ENCODE measurements at regions not wholly inside any gene's neighbourhood (a gene's known extent, or its start where the extent isn't known, plus 50 kb on each side); places are given as distances from the start of the nearest gene placed in this dataset.

DNA sequence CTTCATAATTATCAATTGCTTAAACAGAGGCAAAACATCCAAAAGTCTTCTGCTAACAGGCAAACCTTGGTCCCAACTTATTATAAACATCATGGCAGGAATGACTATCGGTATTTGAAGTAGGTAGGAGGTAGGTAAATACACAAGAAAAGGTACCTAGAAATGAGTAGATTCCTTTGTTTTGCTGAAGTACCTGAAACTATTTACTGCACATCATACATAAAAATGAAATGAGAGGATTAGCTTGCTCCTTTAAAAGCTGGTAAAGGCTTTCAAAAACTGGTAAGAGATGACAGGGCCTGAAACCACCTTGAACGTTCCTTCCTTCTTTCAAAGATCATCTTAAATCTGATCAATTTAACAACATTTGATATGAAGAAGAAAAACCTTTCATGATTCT lies 55.2 kb upstream of the MAPRE2 start:
- TF ChIP-seq, protein P1, sequence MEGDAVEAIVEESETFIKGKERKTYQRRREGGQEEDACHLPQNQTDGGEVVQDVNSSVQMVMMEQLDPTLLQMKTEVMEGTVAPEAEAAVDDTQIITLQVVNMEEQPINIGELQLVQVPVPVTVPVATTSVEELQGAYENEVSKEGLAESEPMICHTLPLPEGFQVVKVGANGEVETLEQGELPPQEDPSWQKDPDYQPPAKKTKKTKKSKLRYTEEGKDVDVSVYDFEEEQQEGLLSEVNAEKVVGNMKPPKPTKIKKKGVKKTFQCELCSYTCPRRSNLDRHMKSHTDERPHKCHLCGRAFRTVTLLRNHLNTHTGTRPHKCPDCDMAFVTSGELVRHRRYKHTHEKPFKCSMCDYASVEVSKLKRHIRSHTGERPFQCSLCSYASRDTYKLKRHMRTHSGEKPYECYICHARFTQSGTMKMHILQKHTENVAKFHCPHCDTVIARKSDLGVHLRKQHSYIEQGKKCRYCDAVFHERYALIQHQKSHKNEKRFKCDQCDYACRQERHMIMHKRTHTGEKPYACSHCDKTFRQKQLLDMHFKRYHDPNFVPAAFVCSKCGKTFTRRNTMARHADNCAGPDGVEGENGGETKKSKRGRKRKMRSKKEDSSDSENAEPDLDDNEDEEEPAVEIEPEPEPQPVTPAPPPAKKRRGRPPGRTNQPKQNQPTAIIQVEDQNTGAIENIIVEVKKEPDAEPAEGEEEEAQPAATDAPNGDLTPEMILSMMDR (IDR thresholded peaks at IDR 0.05; ENCODE audit: insufficient read depth, low read length) = no peak
- TF ChIP-seq GABPA (IDR thresholded peaks at IDR 0.05; ENCODE audit: low read depth) = no peak
- TF ChIP-seq REST (IDR thresholded peaks at IDR 0.05; ENCODE audit: insufficient replicate concordance, low read depth) = no peak

Data from HL-60 (cell line).